GM21825 (cell line): ENCODE measurements at regions not wholly inside any gene's neighbourhood (a gene's known extent, or its start where the extent isn't known, plus 50 kb on each side); places are given as distances from the start of the nearest gene placed in this dataset.
A peak's percentile ranks its signal among the peaks of the same experiment; 100 is the strongest.

Source experiments
- ATAC-seq: cut with Tn5 transposase; IDR thresholded peaks from one replicate; pipeline ENCODE4 v1.9.1; 2021; ENCODE audit warnings: mild to moderate bottlenecking, moderate library complexity; ENCODE audit not compliant: unreplicated experiment

- no peak for ATAC-seq
These were observed 214.9 kb upstream of the RPS6KA3 start for GRCh38 chrX:20481632-20482031.

GRCh38 chrX:20479896-20480295 lies 213.2 kb upstream of the RPS6KA3 start:
- no peak for ATAC-seq

GRCh38 chrX:20479048-20479447 lies 212.3 kb upstream of the RPS6KA3 start:
- no peak for ATAC-seq

GRCh38 chrX:20477836-20478524 lies 211.3 kb upstream of the RPS6KA3 start:
- no peak for ATAC-seq

GRCh38 chrX:20477219-20477618 lies 210.5 kb upstream of the RPS6KA3 start:
- ATAC-seq = no peak

- ATAC-seq = no peak
These were observed 206.0 kb upstream of the RPS6KA3 start for GRCh38 chrX:20472620-20473258.

GRCh38 chrX:20472148-20472547 lies 205.4 kb upstream of the RPS6KA3 start:
- no peak for ATAC-seq

- no peak for ATAC-seq
These were observed 204.8 kb upstream of the RPS6KA3 start for GRCh38 chrX:20471483-20471882.

- ATAC-seq = no peak
These were observed 196.8 kb upstream of the RPS6KA3 start for GRCh38 chrX:20463296-20464075.

GRCh38 chrX:20461576-20461975 lies 194.9 kb upstream of the RPS6KA3 start:
- ATAC-seq = no peak

- no peak for ATAC-seq
These were observed 194.3 kb upstream of the RPS6KA3 start for GRCh38 chrX:20461002-20461401.

GRCh38 chrX:20459410-20460350 lies 193.0 kb upstream of the RPS6KA3 start:
- ATAC-seq = no peak

- no peak for ATAC-seq
These were observed 190.3 kb upstream of the RPS6KA3 start for GRCh38 chrX:20456971-20457370.

GRCh38 chrX:20455001-20455400 lies 188.3 kb upstream of the RPS6KA3 start:
- no peak for ATAC-seq

- no peak for ATAC-seq
These were observed 187.4 kb upstream of the RPS6KA3 start for GRCh38 chrX:20454117-20454516.

- peak; percentile 71 for ATAC-seq
These were observed 185.8 kb upstream of the RPS6KA3 start for GRCh38 chrX:20452487-20452886.

- ATAC-seq = no peak
These were observed 185.2 kb upstream of the RPS6KA3 start for GRCh38 chrX:20451929-20452328.

- ATAC-seq = no peak
These were observed 178.4 kb upstream of the RPS6KA3 start for GRCh38 chrX:20445109-20445508.

GRCh38 chrX:20442597-20442996 lies 175.9 kb upstream of the RPS6KA3 start:
- ATAC-seq = peak; percentile 78

GRCh38 chrX:20441123-20441522 lies 174.4 kb upstream of the RPS6KA3 start:
- no peak for ATAC-seq
